ENCODE measurements at regions not wholly inside any gene's neighbourhood (a gene's known extent, or its start where the extent isn't known, plus 50 kb on each side); places are given as distances from the start of the nearest gene placed in this dataset.

DNA sequence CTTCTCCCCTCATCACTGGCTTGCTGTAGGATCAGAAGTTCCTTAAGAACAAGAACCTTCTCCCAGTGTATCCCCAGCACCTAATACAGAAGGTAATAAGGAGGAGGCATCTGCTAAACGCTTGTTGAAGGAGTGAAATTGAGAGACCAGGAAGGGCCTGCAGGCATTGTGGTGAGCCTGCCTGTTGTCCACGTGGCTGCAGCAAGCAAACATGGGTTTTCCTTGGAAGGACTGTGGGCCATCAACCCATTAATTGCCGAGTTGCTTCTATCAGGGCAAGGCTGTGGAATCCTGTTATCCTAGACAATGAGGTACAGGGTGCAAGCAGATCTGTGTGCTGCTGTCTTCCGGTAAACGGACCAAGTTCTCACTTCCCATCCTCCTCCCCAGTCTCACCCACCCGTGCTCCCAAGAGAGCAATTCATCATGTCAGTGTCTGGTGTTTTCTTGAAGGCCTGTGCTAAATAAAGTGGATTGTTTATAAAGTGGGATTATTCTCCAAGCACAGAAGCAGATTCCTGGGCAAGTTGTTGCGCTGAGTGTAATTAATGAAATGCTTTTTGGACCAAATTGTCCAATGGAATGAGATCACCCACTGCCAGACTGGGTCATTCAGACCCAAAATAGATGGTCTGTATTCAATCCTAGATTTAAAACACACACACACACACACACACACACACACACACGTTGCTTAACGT is 164.6 kb upstream of the CDYL start:
- WGBS, 5 donors: 56 to 76% (median 61%) methylated on average over 8 to 9 of the region's 9 CpGs
- Histone ChIP-seq H3K9me3 (no peaks in the 10 kb centered on the region), H3K36me3 (no peaks in the 10 kb centered on the region), H3K27me3 (replicated peaks in 1 of 7) (peaks cover 0 to 17% (median 0%) of the 10 kb centered on the region in 7 donors), H3K27ac (no peak overlapping the region), H3K4me3 (no peak overlapping the region), H3K4me1 (peaks cover 0 to 34% (median 5%) of the 10 kb centered on the region in 6 donors)
- intact Hi-C loops (cut with DNase I; ENCODE audit: low total_unique reads): no loop called here
- no peak for TF ChIP-seq POLR2A (IDR thresholded peaks at IDR 0.05)
- TF ChIP-seq, protein P1, sequence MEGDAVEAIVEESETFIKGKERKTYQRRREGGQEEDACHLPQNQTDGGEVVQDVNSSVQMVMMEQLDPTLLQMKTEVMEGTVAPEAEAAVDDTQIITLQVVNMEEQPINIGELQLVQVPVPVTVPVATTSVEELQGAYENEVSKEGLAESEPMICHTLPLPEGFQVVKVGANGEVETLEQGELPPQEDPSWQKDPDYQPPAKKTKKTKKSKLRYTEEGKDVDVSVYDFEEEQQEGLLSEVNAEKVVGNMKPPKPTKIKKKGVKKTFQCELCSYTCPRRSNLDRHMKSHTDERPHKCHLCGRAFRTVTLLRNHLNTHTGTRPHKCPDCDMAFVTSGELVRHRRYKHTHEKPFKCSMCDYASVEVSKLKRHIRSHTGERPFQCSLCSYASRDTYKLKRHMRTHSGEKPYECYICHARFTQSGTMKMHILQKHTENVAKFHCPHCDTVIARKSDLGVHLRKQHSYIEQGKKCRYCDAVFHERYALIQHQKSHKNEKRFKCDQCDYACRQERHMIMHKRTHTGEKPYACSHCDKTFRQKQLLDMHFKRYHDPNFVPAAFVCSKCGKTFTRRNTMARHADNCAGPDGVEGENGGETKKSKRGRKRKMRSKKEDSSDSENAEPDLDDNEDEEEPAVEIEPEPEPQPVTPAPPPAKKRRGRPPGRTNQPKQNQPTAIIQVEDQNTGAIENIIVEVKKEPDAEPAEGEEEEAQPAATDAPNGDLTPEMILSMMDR (IDR thresholded peaks at IDR 0.05 in 8 of 11, conservative IDR thresholded peaks at IDR 0.05 in 3 of 11): no peak
- no peak for TF ChIP-seq POLR2AphosphoS5 (IDR thresholded peaks at IDR 0.05)
- no peak for DNase-seq

DNA sequence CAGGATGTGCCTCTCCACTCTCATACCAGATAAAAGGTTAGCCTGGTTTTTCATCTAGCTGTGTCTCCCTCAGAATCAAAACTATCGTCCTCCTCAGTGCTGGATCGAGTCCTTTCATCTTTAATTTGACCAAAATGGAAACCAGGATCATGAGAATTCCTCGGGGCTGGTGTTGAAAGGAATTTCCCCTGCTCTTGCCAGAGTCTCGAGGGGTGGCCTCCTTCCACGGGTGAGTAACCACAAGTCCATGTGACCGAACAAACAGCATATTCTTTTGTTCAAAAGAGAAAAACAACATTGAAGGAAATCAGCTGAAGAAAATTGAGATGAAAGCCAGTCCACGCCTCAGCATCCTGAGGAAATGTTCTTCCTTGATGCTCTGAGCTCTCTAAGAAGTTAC is 165.9 kb upstream of the CDYL start:
- Histone ChIP-seq H3K27ac (no peak overlapping the region), H3K4me3 (no peak overlapping the region), H3K27me3 (replicated peaks in 1 of 7) (peaks cover 0 to 10% (median 0%) of the 10 kb centered on the region in 7 donors), H3K4me1 (peaks cover 0 to 34% (median 5%) of the 10 kb centered on the region in 6 donors), H3K36me3 (no peaks in the 10 kb centered on the region), H3K9me3 (no peaks in the 10 kb centered on the region)
- TF ChIP-seq POLR2AphosphoS5 (IDR thresholded peaks at IDR 0.05): no peak
- TF ChIP-seq, protein P1 (IDR thresholded peaks at IDR 0.05 in 8 of 11, conservative IDR thresholded peaks at IDR 0.05 in 3 of 11): no peak
- no peak for TF ChIP-seq POLR2A (IDR thresholded peaks at IDR 0.05)
- intact Hi-C loops (cut with DNase I; ENCODE audit: low total_unique reads): no loop called here
- no peak for DNase-seq
- WGBS, 5 donors: 27 to 43% (median 37%) methylated on average over 7 of the region's 7 CpGs

DNA sequence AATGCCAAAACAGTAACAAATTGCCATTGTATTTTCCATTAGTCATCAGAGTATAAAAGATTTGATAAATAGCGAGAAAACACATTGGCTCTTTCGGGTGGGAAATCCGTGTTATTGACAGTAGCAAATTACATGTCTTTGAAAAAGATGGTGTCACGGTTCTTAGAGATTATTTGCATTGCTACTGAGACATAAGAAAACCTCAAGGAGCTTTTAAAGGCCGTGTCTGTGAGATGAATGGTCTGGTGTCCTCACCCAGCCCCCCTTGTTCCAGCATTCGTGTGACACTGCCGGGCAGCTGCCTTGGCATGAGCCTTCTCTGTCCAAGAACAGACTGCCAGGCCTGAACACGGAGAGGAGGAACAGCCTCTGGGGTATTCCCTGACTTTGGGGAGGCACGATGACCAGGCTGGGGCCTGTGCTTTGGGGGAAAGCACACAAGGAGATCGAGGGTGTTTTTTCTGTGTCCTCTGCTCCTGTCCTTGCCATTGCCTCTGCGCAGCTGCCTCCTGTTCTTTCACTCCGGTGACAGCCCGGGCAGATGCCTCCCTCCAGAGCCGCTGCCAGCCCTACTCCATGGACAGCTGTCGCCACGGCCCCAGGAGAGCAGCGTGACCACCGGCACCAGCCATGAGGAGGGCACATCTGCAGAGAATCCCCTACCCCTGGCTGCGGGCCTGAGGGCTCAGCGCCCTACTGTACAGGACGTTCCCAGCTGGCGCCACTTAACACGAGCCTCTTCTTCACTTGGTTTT is 167.7 kb upstream of the CDYL start:
- DNase-seq: no peak
- 80 to 85% (median 82%) methylated on average over 20 to 23 of the region's 23 CpGs for WGBS, 5 donors
- Histone ChIP-seq H3K36me3 (no peaks in the 10 kb centered on the region), H3K9me3 (no peaks in the 10 kb centered on the region), H3K27me3 (replicated peaks in 1 of 7) (peaks cover 0 to 5% (median 0%) of the 10 kb centered on the region in 7 donors), H3K4me3 (no peak overlapping the region), H3K27ac (no peak overlapping the region), H3K4me1 (peaks cover 0 to 34% (median 5%) of the 10 kb centered on the region in 6 donors)
- TF ChIP-seq, protein P1 (IDR thresholded peaks at IDR 0.05 in 8 of 11, conservative IDR thresholded peaks at IDR 0.05 in 3 of 11): no peak
- no peak for TF ChIP-seq POLR2A (IDR thresholded peaks at IDR 0.05)
- TF ChIP-seq POLR2AphosphoS5 (IDR thresholded peaks at IDR 0.05): no peak
- intact Hi-C loops (cut with DNase I; ENCODE audit: low total_unique reads): no loop called here

DNA sequence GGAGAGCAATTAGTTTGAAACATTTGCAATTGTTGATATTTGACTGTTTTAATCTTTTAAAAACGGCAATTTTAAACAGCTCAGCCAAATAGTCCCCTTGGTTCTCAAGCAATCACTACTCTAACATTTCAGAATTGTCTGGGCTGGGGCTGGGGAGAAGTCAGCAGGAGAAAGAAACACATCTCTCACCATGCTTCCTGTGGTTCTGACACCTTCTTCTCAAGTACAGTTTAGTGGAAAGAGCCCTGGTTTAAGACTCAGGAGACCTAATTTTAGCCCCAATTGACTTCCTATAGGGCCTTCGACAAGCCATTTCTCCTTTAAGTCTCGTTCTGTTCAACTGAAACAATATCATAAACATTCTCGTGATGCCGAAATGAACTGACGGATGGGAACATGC is 168.4 kb upstream of the CDYL start:
- Histone ChIP-seq H3K36me3 (no peaks in the 10 kb centered on the region), H3K4me3 (peak overlapping the region in 1 of 8 donors; percentile 22), H3K4me1 (peaks cover 0 to 34% (median 5%) of the 10 kb centered on the region in 6 donors), H3K9me3 (no peaks in the 10 kb centered on the region), H3K27ac (peak overlapping the region in 2 of 8 donors; percentile 11 to 35), H3K27me3 (replicated peaks in 1 of 7) (peaks cover 0 to 5% (median 0%) of the 10 kb centered on the region in 7 donors)
- intact Hi-C loops (cut with DNase I; ENCODE audit: low total_unique reads): no loop called here
- DNase-seq: no peak
- 45 to 67% (median 46%) methylated on average over 6 of the region's 6 CpGs for WGBS, 5 donors
- TF ChIP-seq, protein P1 (IDR thresholded peaks at IDR 0.05 in 8 of 11, conservative IDR thresholded peaks at IDR 0.05 in 3 of 11): no peak
- TF ChIP-seq POLR2AphosphoS5 (IDR thresholded peaks at IDR 0.05) (no peak), POLR2A (IDR thresholded peaks at IDR 0.05) (no peak)

All from spleen (tissue), 11 donors.